CD4-positive, CD25-positive, alpha-beta regulatory T cell (primary cell): ENCODE measurements at regions not wholly inside any gene's neighbourhood (a gene's known extent, or its start where the extent isn't known, plus 50 kb on each side); places are given as distances from the start of the nearest gene placed in this dataset.

Source experiments
- ATAC-seq, 2 donors: fragments of 150-1000 bp; cut with Tn5 transposase; one replicate each; pipeline ENCODE4 v1.10.0; 2021; ENCODE audit warnings: low read depth in 2 of 2, moderate number of reproducible peaks in 2 of 2, moderate library complexity in 1 of 2
- DNase-seq, 3 donors: peaks; one replicate each; pipeline versions ENCODE4 v3.0.0 to v3.0.0-alpha.2; 2012 to 2022; ENCODE audit warnings: mixed read lengths in 1 of 3
- H3K27ac ChIP-seq: one replicate; pipeline ENCODE4 v1.7.0; 2013; ENCODE audit warnings: mild to moderate bottlenecking, low read length; ENCODE audit not compliant: insufficient read depth, poor library complexity, severe bottlenecking
- H3K27me3 ChIP-seq: one replicate; pipeline ENCODE4 v1.7.0; 2013; ENCODE audit warnings: low read length; ENCODE audit not compliant: control insufficient read depth, insufficient read depth
- H3K36me3 ChIP-seq: one replicate; pipeline ENCODE4 v1.7.0; 2013; ENCODE audit warnings: mild to moderate bottlenecking, low read length, moderate library complexity; ENCODE audit not compliant: control insufficient read depth, insufficient read depth
- H3K4me1 ChIP-seq: 2 replicates; pipeline ENCODE4 v1.7.0; 2013; ENCODE audit warnings: mild to moderate bottlenecking, low read length; ENCODE audit not compliant: insufficient read depth, control insufficient read depth, poor library complexity, severe bottlenecking
- H3K4me3 ChIP-seq: one replicate; pipeline ENCODE4 v1.7.0; 2013; ENCODE audit warnings: low read depth, mild to moderate bottlenecking, low read length, moderate library complexity
- H3K9me3 ChIP-seq, 2 experiments: 1 replicate in 1 of 2; 2 replicates in 1 of 2; pipeline ENCODE4 v1.7.0; 2013; ENCODE audit warnings: low read length in 2 of 2, mild to moderate bottlenecking in 1 of 2, moderate library complexity in 1 of 2; ENCODE audit not compliant: control insufficient read depth in 2 of 2
- H3K27ac Mint-ChIP-seq, 3 donors: one replicate each; pipeline ENCODE4 v1.8.0; 2020 to 2022; ENCODE audit warnings: mild to moderate bottlenecking in 3 of 3, mixed read lengths in 3 of 3, moderate library complexity in 2 of 3
- H3K27me3 Mint-ChIP-seq: one replicate; pipeline ENCODE4 v1.8.0; 2022; ENCODE audit warnings: mild to moderate bottlenecking, mixed read lengths
- H3K36me3 Mint-ChIP-seq: one replicate; pipeline ENCODE4 v1.8.0; 2020; ENCODE audit warnings: mixed read lengths
- H3K4me1 Mint-ChIP-seq, 4 donors: one replicate each; pipeline ENCODE4 v1.8.0; 2020 to 2022; ENCODE audit warnings: mixed read lengths in 4 of 4, mild to moderate bottlenecking in 1 of 4
- H3K4me3 Mint-ChIP-seq, 4 donors: one replicate each; pipeline ENCODE4 v1.8.0; 2020 to 2022; ENCODE audit warnings: mild to moderate bottlenecking in 4 of 4, mixed read lengths in 4 of 4, moderate library complexity in 3 of 4
- H3K9me3 Mint-ChIP-seq, 7 donors: one replicate each; pipeline ENCODE4 v1.8.0; 2020 to 2022; ENCODE audit warnings: mixed read lengths in 7 of 7, mild to moderate bottlenecking in 3 of 7, moderate library complexity in 2 of 7

GRCh38 chr20:22909436-22909835, 125.7 kb upstream of the SSTR4 start:
- Histone ChIP-seq H3K36me3 (no peaks in the 10 kb centered on the region), H3K27me3 (no peaks in the 10 kb centered on the region), H3K4me3 (no peak overlapping the region), H3K9me3 (no peaks in the 10 kb centered on the region), H3K27ac (no peak overlapping the region), H3K4me1 (no peaks in the 10 kb centered on the region)
- Mint-ChIP-seq H3K9me3 (peaks cover 0 to 5% (median 2%) of the 10 kb centered on the region in 7 donors), H3K36me3 (no peaks in the 10 kb centered on the region), H3K4me1 (no peaks in the 10 kb centered on the region), H3K27me3 (no peaks in the 10 kb centered on the region), H3K4me3 (no peak overlapping the region), H3K27ac (no peak overlapping the region)
- ATAC-seq (no peak), DNase-seq (no peak)

GRCh38 chr20:22910287-22910852, 124.7 kb upstream of the SSTR4 start:
- no peaks in the 10 kb centered on the region for H3K4me1 ChIP-seq
- Mint-ChIP-seq H3K4me1 (no peaks in the 10 kb centered on the region), H3K36me3 (no peaks in the 10 kb centered on the region), H3K9me3 (peaks cover 0 to 5% (median 2%) of the 10 kb centered on the region in 7 donors), H3K4me3 (no peak overlapping the region), H3K27ac (no peak overlapping the region), H3K27me3 (no peaks in the 10 kb centered on the region)
- no peaks in the 10 kb centered on the region for H3K27me3 ChIP-seq
- ATAC-seq (no peak), DNase-seq (no peak)
- H3K27ac ChIP-seq, result no peak overlapping the region
- no peak overlapping the region for H3K4me3 ChIP-seq
- H3K36me3 ChIP-seq, result no peaks in the 10 kb centered on the region
- H3K9me3 ChIP-seq, result no peaks in the 10 kb centered on the region

DNA sequence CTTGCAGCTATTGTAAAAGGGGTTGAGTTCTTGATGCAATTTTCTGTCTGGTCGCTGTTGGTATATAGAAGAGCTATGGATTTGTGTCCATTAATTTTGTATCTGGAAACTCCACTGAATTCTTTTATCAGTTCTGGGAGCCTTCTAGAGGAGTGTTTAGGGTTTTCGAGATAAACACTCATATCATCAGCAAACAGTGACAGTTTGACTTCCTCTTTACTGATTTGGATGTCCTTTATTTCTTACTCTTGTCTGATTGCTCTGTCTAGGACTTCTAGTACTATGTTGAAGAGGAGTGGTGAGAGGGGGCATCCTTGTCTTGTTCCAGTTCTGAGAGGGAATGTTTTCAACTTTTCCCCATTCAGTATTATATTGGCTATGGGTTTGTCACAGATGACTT, 120.8 kb upstream of the SSTR4 start:
- H3K27me3 Mint-ChIP-seq, result no peaks in the 10 kb centered on the region

GRCh38 chr20:22915512-22915911, 119.6 kb upstream of the SSTR4 start:
- Mint-ChIP-seq H3K36me3 (no peaks in the 10 kb centered on the region), H3K4me3 (no peak overlapping the region), H3K27me3 (no peaks in the 10 kb centered on the region), H3K27ac (no peak overlapping the region), H3K9me3 (peaks cover 0 to 4% (median 2%) of the 10 kb centered on the region in 7 donors), H3K4me1 (no peaks in the 10 kb centered on the region)
- Histone ChIP-seq H3K36me3 (no peaks in the 10 kb centered on the region), H3K4me3 (no peak overlapping the region), H3K27me3 (no peaks in the 10 kb centered on the region), H3K4me1 (no peaks in the 10 kb centered on the region), H3K9me3 (no peaks in the 10 kb centered on the region), H3K27ac (no peak overlapping the region)
- ATAC-seq (no peak), DNase-seq (no peak)

More for the DNA sequence above, 120.8 kb upstream of the SSTR4 start:
- peaks cover 0 to 4% (median 2%) of the 10 kb centered on the region in 7 donors for H3K9me3 Mint-ChIP-seq
- no peaks in the 10 kb centered on the region for H3K27me3 ChIP-seq
- DNase-seq (no peak), ATAC-seq (no peak)
- H3K36me3 Mint-ChIP-seq, result no peaks in the 10 kb centered on the region
- H3K27ac ChIP-seq, result no peak overlapping the region
- H3K4me3 ChIP-seq, result no peak overlapping the region
- no peaks in the 10 kb centered on the region for H3K36me3 ChIP-seq
- no peak overlapping the region for H3K27ac Mint-ChIP-seq
- H3K4me3 Mint-ChIP-seq, result no peak overlapping the region
- no peaks in the 10 kb centered on the region for H3K9me3 ChIP-seq
- H3K4me1 ChIP-seq, result no peaks in the 10 kb centered on the region
- no peaks in the 10 kb centered on the region for H3K4me1 Mint-ChIP-seq

- no peaks in the 10 kb centered on the region for H3K9me3 ChIP-seq
- ATAC-seq (no peak), DNase-seq (no peak)
- Mint-ChIP-seq H3K36me3 (no peaks in the 10 kb centered on the region), H3K27me3 (no peaks in the 10 kb centered on the region), H3K27ac (no peak overlapping the region), H3K4me3 (no peak overlapping the region), H3K9me3 (peaks cover 0 to 4% (median 2%) of the 10 kb centered on the region in 7 donors), H3K4me1 (no peaks in the 10 kb centered on the region)
- no peaks in the 10 kb centered on the region for H3K4me1 ChIP-seq
- no peak overlapping the region for H3K27ac ChIP-seq
- H3K36me3 ChIP-seq, result no peaks in the 10 kb centered on the region
- H3K27me3 ChIP-seq, result no peaks in the 10 kb centered on the region
- no peak overlapping the region for H3K4me3 ChIP-seq
Measured at GRCh38 chr20:22916021-22916842, 118.9 kb upstream of the SSTR4 start.

DNA sequence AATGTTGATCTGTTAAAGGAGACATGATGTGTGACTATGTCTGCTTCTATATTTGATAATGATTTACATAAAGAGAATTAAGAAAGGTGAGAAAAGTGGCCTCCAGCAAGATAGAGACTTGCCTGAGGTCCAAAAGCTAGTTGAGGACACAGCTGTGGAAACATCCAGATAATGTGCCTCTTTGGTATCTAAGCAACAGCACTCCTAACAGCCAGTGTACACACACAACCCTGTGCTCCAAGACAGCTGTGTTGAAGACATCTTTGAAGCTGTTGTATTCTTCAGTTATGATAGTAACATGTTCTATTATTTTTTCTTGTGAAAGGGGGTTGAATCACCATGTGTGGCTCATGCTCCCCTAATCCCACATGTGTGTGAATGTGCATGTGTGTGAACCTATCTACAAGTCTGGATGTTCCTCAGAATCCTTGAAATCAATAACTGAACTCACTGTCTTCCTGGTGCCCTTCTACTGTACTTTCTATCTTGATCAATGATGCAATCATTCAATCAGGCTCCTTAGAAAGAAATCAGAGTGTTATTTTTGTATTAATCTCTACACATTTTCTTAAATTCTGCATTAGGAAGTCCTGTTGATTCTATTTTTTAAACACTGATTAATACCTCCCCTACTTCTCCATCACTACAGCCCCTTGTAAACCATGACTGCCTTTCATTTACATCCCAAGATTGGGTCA, 116.7 kb upstream of the SSTR4 start:
- H3K9me3 Mint-ChIP-seq, result peaks cover 0 to 4% (median 2%) of the 10 kb centered on the region in 7 donors
- DNase-seq (no peak), ATAC-seq (no peak)
- H3K4me1 ChIP-seq, result no peaks in the 10 kb centered on the region
- H3K36me3 ChIP-seq, result no peaks in the 10 kb centered on the region
- H3K27ac ChIP-seq, result no peak overlapping the region
- H3K27me3 Mint-ChIP-seq, result no peaks in the 10 kb centered on the region
- no peaks in the 10 kb centered on the region for H3K36me3 Mint-ChIP-seq
- no peaks in the 10 kb centered on the region for H3K4me1 Mint-ChIP-seq
- no peak overlapping the region for H3K4me3 Mint-ChIP-seq
- H3K4me3 ChIP-seq, result no peak overlapping the region
- no peaks in the 10 kb centered on the region for H3K9me3 ChIP-seq
- no peak overlapping the region for H3K27ac Mint-ChIP-seq
- H3K27me3 ChIP-seq, result no peaks in the 10 kb centered on the region

GRCh38 chr20:22920898-22921297, 114.2 kb upstream of the SSTR4 start:
- H3K4me3 ChIP-seq, result no peak overlapping the region
- no peak for DNase-seq
- no peaks in the 10 kb centered on the region for H3K9me3 ChIP-seq
- H3K36me3 ChIP-seq, result no peaks in the 10 kb centered on the region
- no peaks in the 10 kb centered on the region for H3K4me1 ChIP-seq
- Mint-ChIP-seq H3K36me3 (no peaks in the 10 kb centered on the region), H3K27me3 (no peaks in the 10 kb centered on the region), H3K4me1 (no peaks in the 10 kb centered on the region), H3K9me3 (peaks cover 0 to 3% (median 0%) of the 10 kb centered on the region in 7 donors), H3K27ac (no peak overlapping the region), H3K4me3 (no peak overlapping the region)
- no peaks in the 10 kb centered on the region for H3K27me3 ChIP-seq
- H3K27ac ChIP-seq, result no peak overlapping the region
- no peak for ATAC-seq
